GM12872 (cell line): ENCODE measurements at regions not wholly inside any gene's neighbourhood (a gene's known extent, or its start where the extent isn't known, plus 50 kb on each side); places are given as distances from the start of the nearest gene placed in this dataset.

ENCODE experiments used
- CTCF ChIP-seq: IDR thresholded peaks from 3 replicates; pipeline ENCODE4 v1.5.1; 2011; ENCODE audit warnings: low read depth, mild to moderate bottlenecking, low read length, moderate library complexity; ENCODE audit not compliant: insufficient read depth

GRCh38 chr2:150028322-150028721 is 440.7 kb upstream of the MMADHC start:
- no peak for TF ChIP-seq CTCF

- TF ChIP-seq CTCF = no peak
Observed at GRCh38 chr2:150027164-150027563, 439.6 kb upstream of the MMADHC start.

GRCh38 chr2:150023663-150024062 is 436.1 kb upstream of the MMADHC start:
- no peak for TF ChIP-seq CTCF

GRCh38 chr2:150023044-150023443 is 435.5 kb upstream of the MMADHC start:
- TF ChIP-seq CTCF = no peak

- no peak for TF ChIP-seq CTCF
Observed at GRCh38 chr2:150020937-150021673, 433.5 kb upstream of the MMADHC start.

- no peak for TF ChIP-seq CTCF
Observed at GRCh38 chr2:150020221-150020620, 432.6 kb upstream of the MMADHC start.

GRCh38 chr2:150019063-150019462 is 431.5 kb upstream of the MMADHC start:
- no peak for TF ChIP-seq CTCF

- no peak for TF ChIP-seq CTCF
Observed at GRCh38 chr2:150012986-150013385, 425.4 kb upstream of the MMADHC start.
